ENCODE measurements at regions not wholly inside any gene's neighbourhood (a gene's known extent, or its start where the extent isn't known, plus 50 kb on each side); places are given as distances from the start of the nearest gene placed in this dataset.

DNA sequence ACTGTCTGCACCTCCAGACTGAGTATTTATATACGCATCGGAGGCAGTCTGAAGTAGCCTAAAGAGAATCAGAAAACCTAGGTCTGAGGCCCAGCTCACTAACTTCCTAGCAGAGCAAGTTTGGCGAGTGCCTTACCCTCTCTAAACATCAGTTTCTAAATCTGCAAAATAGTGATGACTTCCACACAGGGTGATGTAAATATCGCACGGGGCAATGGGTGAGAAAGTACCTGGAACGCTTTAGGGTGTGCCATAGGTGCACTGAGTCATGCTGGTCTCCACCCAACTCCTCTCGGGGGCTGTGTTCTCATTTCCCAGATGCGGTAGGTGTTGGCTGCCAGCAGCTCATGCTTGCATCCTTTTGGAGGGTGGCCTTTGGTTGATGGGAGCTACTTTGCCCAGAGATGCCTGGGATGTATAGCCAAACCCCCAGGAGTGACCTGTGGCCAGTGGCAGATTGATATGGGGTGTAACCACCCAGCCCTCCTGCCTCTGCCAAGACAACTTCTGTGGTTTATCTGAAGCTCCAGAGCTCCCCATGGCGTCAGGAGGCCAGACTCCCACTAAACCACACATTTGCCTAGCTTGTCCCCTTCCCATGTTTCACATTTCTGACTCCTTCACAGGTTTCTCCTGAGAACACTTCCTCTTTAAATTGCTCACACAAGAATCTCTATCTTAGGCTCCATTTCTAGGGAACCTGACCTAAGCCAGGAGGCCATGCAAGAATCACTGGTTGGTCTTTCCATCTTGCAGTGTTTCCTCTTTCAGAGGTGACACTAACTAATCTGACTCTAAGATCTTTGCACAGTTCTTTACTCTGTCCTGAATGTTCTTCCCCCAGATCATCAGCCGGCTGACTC is 62.0 kb upstream of the TUNAR start (continued):
- TF ChIP-seq EP300 (IDR thresholded peaks at IDR 0.05; ENCODE audit: borderline replicate concordance in 1 of 2, low read depth in 2 of 2, low read length in 2 of 2): no peak
- TF ChIP-seq CBX8 (IDR thresholded peaks at IDR 0.05; ENCODE audit: borderline replicate concordance, low read depth, low read length): no peak
- no peak for TF ChIP-seq RNF2 (IDR thresholded peaks at IDR 0.05; ENCODE audit: borderline replicate concordance, low read depth, low read length, missing control alignments, poor library complexity, severe bottlenecking)
- TF ChIP-seq SIX5 (IDR thresholded peaks at IDR 0.05; ENCODE audit: low read depth, low read length): no peak
- TF ChIP-seq YY1 (IDR thresholded peaks at IDR 0.05; ENCODE audit: low read depth, low read length): no peak
- TF ChIP-seq, protein P1, sequence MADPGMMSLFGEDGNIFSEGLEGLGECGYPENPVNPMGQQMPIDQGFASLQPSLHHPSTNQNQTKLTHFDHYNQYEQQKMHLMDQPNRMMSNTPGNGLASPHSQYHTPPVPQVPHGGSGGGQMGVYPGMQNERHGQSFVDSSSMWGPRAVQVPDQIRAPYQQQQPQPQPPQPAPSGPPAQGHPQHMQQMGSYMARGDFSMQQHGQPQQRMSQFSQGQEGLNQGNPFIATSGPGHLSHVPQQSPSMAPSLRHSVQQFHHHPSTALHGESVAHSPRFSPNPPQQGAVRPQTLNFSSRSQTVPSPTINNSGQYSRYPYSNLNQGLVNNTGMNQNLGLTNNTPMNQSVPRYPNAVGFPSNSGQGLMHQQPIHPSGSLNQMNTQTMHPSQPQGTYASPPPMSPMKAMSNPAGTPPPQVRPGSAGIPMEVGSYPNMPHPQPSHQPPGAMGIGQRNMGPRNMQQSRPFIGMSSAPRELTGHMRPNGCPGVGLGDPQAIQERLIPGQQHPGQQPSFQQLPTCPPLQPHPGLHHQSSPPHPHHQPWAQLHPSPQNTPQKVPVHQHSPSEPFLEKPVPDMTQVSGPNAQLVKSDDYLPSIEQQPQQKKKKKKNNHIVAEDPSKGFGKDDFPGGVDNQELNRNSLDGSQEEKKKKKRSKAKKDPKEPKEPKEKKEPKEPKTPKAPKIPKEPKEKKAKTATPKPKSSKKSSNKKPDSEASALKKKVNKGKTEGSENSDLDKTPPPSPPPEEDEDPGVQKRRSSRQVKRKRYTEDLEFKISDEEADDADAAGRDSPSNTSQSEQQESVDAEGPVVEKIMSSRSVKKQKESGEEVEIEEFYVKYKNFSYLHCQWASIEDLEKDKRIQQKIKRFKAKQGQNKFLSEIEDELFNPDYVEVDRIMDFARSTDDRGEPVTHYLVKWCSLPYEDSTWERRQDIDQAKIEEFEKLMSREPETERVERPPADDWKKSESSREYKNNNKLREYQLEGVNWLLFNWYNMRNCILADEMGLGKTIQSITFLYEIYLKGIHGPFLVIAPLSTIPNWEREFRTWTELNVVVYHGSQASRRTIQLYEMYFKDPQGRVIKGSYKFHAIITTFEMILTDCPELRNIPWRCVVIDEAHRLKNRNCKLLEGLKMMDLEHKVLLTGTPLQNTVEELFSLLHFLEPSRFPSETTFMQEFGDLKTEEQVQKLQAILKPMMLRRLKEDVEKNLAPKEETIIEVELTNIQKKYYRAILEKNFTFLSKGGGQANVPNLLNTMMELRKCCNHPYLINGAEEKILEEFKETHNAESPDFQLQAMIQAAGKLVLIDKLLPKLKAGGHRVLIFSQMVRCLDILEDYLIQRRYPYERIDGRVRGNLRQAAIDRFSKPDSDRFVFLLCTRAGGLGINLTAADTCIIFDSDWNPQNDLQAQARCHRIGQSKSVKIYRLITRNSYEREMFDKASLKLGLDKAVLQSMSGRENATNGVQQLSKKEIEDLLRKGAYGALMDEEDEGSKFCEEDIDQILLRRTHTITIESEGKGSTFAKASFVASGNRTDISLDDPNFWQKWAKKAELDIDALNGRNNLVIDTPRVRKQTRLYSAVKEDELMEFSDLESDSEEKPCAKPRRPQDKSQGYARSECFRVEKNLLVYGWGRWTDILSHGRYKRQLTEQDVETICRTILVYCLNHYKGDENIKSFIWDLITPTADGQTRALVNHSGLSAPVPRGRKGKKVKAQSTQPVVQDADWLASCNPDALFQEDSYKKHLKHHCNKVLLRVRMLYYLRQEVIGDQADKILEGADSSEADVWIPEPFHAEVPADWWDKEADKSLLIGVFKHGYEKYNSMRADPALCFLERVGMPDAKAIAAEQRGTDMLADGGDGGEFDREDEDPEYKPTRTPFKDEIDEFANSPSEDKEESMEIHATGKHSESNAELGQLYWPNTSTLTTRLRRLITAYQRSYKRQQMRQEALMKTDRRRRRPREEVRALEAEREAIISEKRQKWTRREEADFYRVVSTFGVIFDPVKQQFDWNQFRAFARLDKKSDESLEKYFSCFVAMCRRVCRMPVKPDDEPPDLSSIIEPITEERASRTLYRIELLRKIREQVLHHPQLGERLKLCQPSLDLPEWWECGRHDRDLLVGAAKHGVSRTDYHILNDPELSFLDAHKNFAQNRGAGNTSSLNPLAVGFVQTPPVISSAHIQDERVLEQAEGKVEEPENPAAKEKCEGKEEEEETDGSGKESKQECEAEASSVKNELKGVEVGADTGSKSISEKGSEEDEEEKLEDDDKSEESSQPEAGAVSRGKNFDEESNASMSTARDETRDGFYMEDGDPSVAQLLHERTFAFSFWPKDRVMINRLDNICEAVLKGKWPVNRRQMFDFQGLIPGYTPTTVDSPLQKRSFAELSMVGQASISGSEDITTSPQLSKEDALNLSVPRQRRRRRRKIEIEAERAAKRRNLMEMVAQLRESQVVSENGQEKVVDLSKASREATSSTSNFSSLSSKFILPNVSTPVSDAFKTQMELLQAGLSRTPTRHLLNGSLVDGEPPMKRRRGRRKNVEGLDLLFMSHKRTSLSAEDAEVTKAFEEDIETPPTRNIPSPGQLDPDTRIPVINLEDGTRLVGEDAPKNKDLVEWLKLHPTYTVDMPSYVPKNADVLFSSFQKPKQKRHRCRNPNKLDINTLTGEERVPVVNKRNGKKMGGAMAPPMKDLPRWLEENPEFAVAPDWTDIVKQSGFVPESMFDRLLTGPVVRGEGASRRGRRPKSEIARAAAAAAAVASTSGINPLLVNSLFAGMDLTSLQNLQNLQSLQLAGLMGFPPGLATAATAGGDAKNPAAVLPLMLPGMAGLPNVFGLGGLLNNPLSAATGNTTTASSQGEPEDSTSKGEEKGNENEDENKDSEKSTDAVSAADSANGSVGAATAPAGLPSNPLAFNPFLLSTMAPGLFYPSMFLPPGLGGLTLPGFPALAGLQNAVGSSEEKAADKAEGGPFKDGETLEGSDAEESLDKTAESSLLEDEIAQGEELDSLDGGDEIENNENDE (IDR thresholded peaks at IDR 0.05; ENCODE audit: insufficient replicate concordance, low read length): no peak
- no peak for TF ChIP-seq TAF1 (IDR thresholded peaks at IDR 0.05; ENCODE audit: low read depth, low read length)
- TF ChIP-seq POLR2A (IDR thresholded peaks at IDR 0.05; ENCODE audit: control extremely low read depth in 1 of 2, low read depth in 2 of 2, low read length in 2 of 2): no peak
- TF ChIP-seq GABPA (IDR thresholded peaks at IDR 0.05; ENCODE audit: borderline replicate concordance, insufficient read depth, low read length): no peak

Measured in H1 (cell line).